OCI-LY1 (cell line): ENCODE measurements at regions not wholly inside any gene's neighbourhood (a gene's known extent, or its start where the extent isn't known, plus 50 kb on each side); places are given as distances from the start of the nearest gene placed in this dataset.

Source experiments
- H2AFZ ChIP-seq: fragments of 200-600 bp; sonication (generic), shearing (Covaris generic); 2 replicates; pipeline ENCODE4 v1.6.0; 2014; ENCODE audit warnings: antibody characterized with exemption, mild to moderate bottlenecking, low read length
- H3F3A ChIP-seq: fragments of 200-600 bp; sonication (generic), shearing (Covaris generic); 2 replicates; pipeline ENCODE4 v1.6.0; 2014; ENCODE audit warnings: mild to moderate bottlenecking, antibody characterized with exemption, low read length, moderate library complexity; ENCODE audit not compliant: insufficient read depth
- H3K27ac ChIP-seq: fragments of 200-600 bp; sonication (generic); 2 replicates; pipeline ENCODE4 v1.5.1; 2014; ENCODE audit warnings: low read length, mixed run types, mild to moderate bottlenecking, low read depth; ENCODE audit not compliant: poor library complexity, severe bottlenecking
- H3K27me3 ChIP-seq: fragments of 200-600 bp; sonication (generic); 2 replicates; pipeline ENCODE4 v1.6.0; 2014; ENCODE audit warnings: antibody characterized with exemption, mild to moderate bottlenecking, low read length, moderate library complexity; ENCODE audit not compliant: insufficient read depth
- H3K36me3 ChIP-seq: fragments of 200-600 bp; sonication (generic); 2 replicates; pipeline ENCODE4 v1.6.1; 2014; ENCODE audit warnings: mild to moderate bottlenecking, antibody characterized with exemption, low read length, moderate library complexity, mixed read lengths; ENCODE audit not compliant: insufficient read depth
- H3K4me1 ChIP-seq: fragments of 200-600 bp; sonication (generic); 2 replicates; pipeline ENCODE4 v1.5.1; 2014; ENCODE audit warnings: mild to moderate bottlenecking, low read length, moderate library complexity; ENCODE audit not compliant: insufficient read depth, severe bottlenecking
- H3K4me2 ChIP-seq: fragments of 200-600 bp; sonication (generic), shearing (Covaris generic); 2 replicates; pipeline ENCODE4 v1.6.1; 2014; ENCODE audit warnings: low read length
- H3K4me3 ChIP-seq: fragments of 200-600 bp; sonication (generic); 2 replicates; pipeline ENCODE4 v1.5.1; 2014; ENCODE audit warnings: low read length, low read depth, mild to moderate bottlenecking, mixed read lengths; ENCODE audit not compliant: poor library complexity, severe bottlenecking
- H3K79me2 ChIP-seq: fragments of 200-600 bp; shearing (Covaris generic); 2 replicates; pipeline ENCODE4 v1.6.1; 2016; ENCODE audit warnings: mixed run types, low read length, mixed read lengths; ENCODE audit not compliant: insufficient read depth
- H3K9ac ChIP-seq: fragments of 200-600 bp; sonication (generic), shearing (Covaris generic); 2 replicates; pipeline ENCODE4 v1.6.1; 2014; ENCODE audit warnings: mild to moderate bottlenecking, low read length, mixed read lengths
- H3K9me2 ChIP-seq: fragments of 200-600 bp; sonication (generic), shearing (Covaris generic); 2 replicates; pipeline ENCODE4 v1.6.1; 2014; ENCODE audit warnings: low read depth, mild to moderate bottlenecking, low read length, mixed read lengths
- H3K9me3 ChIP-seq: fragments of 200-600 bp; shearing (Covaris generic); 2 replicates; pipeline ENCODE4 v1.6.1; 2014; ENCODE audit warnings: low read length, mixed read lengths
- H4K20me1 ChIP-seq: fragments of 200-600 bp; sonication (generic), shearing (Covaris generic); 2 replicates; pipeline ENCODE4 v1.6.0; 2016; ENCODE audit warnings: mild to moderate bottlenecking, low read length; ENCODE audit not compliant: insufficient read depth
- EZH2 ChIP-seq: fragments of 200-600 bp; sonication (generic), shearing (Covaris generic); IDR thresholded peaks from 2 replicates; pipeline ENCODE4 v1.8.0; 2017; ENCODE audit warnings: borderline replicate concordance, mixed run types, mild to moderate bottlenecking, antibody characterized with exemption, low read length, moderate library complexity, mixed read lengths
- TF ChIP-seq, protein P1 (sequence below): fragments of 200-600 bp; sonication (generic), shearing (Covaris generic); IDR thresholded peaks from 2 replicates; pipeline ENCODE4 v1.5.1; 2017; ENCODE audit warnings: mild to moderate bottlenecking, antibody characterized with exemption, low read length, moderate library complexity, mixed read lengths

DNA sequence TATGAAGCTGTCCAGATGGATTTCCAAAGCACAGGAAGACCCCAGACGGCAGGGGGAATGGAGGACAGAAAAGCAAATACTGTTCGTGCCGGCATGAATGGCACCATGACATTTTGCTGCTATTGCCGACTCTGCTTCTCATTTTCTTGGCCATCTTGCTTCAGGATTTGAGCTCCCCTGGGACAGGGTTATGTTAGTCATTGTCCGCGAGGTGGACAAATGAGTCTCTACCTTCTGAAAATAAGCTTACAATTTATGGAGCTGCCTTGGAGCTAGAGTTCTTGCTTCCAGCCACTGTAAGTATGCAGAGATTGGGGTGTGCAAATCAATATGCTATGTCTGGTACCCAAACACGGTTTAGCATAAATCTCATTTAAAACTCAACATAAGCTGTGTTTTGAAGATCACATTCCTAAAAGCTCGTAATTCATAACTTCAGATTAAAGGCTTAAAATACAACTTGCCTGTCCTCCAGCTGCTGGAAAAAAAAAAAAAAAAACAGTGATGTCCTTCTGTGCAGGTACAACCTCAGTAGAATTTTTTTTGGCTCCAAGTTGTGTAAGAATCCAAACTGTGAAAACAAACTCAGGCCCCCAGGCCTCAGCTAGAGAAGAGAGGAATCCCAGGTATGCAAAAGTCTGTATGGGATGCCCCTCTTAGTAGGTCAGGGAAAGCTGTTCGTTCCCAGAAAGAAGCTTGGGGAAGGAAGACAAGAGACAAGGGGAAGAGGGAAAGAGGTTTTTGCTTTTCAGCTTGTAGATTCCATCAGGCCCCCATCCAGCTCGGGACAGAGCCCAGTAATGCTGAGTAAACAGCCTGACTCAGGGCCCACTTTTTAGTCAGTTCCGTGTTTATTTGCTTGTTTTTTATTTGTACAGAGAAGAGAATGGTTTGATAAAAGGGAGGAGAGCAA is 184.2 kb upstream of the FOXA2 start:
- Histone ChIP-seq H2AFZ (no peak overlapping the region), H3K27ac (no peak overlapping the region), H3K79me2 (no peaks in the 10 kb centered on the region), H3K4me3 (no peak overlapping the region), H3K36me3 (no peaks in the 10 kb centered on the region), H3F3A (no peaks in the 10 kb centered on the region), H3K9ac (no peak overlapping the region), H3K4me1 (no peaks in the 10 kb centered on the region), H3K27me3 (no peaks in the 10 kb centered on the region), H3K9me3 (no peaks in the 10 kb centered on the region), H4K20me1 (no peaks in the 10 kb centered on the region), H3K4me2 (no peak overlapping the region), H3K9me2 (no peaks in the 10 kb centered on the region)
- no peak for TF ChIP-seq EZH2
- TF ChIP-seq, protein P1, sequence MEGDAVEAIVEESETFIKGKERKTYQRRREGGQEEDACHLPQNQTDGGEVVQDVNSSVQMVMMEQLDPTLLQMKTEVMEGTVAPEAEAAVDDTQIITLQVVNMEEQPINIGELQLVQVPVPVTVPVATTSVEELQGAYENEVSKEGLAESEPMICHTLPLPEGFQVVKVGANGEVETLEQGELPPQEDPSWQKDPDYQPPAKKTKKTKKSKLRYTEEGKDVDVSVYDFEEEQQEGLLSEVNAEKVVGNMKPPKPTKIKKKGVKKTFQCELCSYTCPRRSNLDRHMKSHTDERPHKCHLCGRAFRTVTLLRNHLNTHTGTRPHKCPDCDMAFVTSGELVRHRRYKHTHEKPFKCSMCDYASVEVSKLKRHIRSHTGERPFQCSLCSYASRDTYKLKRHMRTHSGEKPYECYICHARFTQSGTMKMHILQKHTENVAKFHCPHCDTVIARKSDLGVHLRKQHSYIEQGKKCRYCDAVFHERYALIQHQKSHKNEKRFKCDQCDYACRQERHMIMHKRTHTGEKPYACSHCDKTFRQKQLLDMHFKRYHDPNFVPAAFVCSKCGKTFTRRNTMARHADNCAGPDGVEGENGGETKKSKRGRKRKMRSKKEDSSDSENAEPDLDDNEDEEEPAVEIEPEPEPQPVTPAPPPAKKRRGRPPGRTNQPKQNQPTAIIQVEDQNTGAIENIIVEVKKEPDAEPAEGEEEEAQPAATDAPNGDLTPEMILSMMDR, result no peak

DNA sequence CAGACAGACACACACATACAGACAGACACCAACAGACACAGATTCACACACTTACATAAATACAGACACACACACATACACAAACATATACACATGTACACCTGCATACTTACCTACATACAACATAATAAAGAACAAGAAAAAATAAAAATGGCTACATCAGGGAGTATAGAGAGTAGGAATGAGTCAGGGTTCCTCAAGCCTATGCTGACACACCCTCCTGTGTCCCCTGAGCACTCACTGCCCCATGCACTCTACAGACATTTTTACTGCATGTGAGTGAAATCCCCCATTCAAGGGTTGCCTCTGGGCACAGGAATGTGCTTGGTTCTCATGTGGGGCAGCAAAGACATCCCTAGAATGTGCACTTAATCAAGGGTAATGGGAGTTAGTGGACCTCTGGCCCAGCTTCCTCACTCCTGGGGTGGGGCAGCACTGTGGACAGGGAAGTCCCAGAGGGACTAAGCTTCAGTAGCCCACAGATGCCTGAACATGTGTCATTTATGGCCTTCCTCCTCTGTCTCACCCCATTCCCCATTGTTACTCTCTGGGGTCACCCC is 185.9 kb upstream of the FOXA2 start:
- no peaks in the 10 kb centered on the region for H3K4me1 ChIP-seq
- H3K4me2 ChIP-seq, result no peak overlapping the region
- no peaks in the 10 kb centered on the region for H3K27me3 ChIP-seq
- no peak overlapping the region for H3K27ac ChIP-seq
- no peaks in the 10 kb centered on the region for H3K9me3 ChIP-seq
- H3K79me2 ChIP-seq, result no peaks in the 10 kb centered on the region
- no peaks in the 10 kb centered on the region for H3F3A ChIP-seq
- H2AFZ ChIP-seq, result no peak overlapping the region
- TF ChIP-seq, protein P1, result no peak
- no peak for TF ChIP-seq EZH2
- H3K9ac ChIP-seq, result no peak overlapping the region
- no peak overlapping the region for H3K4me3 ChIP-seq
- H4K20me1 ChIP-seq, result no peaks in the 10 kb centered on the region
- no peaks in the 10 kb centered on the region for H3K9me2 ChIP-seq
- no peaks in the 10 kb centered on the region for H3K36me3 ChIP-seq

DNA sequence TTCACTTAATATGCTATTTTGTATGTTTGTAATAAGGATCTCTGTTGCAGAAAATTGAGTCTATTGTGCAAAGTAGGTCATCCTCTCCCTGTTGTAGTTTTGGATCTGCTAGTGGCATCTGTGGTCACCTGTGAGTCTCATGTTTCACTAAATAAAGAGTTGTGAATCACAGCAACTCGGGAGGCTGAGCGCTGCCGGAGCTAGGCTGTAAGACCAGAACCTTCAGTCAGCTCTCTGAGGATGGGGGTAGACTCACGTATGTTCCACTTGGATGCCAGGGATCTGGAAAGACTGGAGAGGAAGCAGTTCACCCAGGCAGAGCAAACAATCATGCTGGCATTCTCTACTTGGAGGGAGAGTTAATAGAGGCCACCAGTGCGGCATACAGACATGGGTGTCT is 187.3 kb upstream of the FOXA2 start:
- no peak overlapping the region for H3K4me2 ChIP-seq
- no peaks in the 10 kb centered on the region for H4K20me1 ChIP-seq

More for the DNA sequence above, 187.3 kb upstream of the FOXA2 start:
- no peaks in the 10 kb centered on the region for H3K36me3 ChIP-seq
- H2AFZ ChIP-seq, result no peak overlapping the region
- no peaks in the 10 kb centered on the region for H3K4me1 ChIP-seq
- no peaks in the 10 kb centered on the region for H3K79me2 ChIP-seq
- H3K9ac ChIP-seq, result no peak overlapping the region
- no peaks in the 10 kb centered on the region for H3F3A ChIP-seq
- H3K9me3 ChIP-seq, result no peaks in the 10 kb centered on the region
- H3K9me2 ChIP-seq, result no peaks in the 10 kb centered on the region
- H3K27me3 ChIP-seq, result no peaks in the 10 kb centered on the region
- TF ChIP-seq EZH2, result no peak
- TF ChIP-seq, protein P1, result no peak
- H3K4me3 ChIP-seq, result no peak overlapping the region
- no peak overlapping the region for H3K27ac ChIP-seq
